Thoracic aorta (tissue), 2 donors: ENCODE measurements at regions not wholly inside any gene's neighbourhood (a gene's known extent, or its start where the extent isn't known, plus 50 kb on each side); places are given as distances from the start of the nearest gene placed in this dataset.

Experiments
- ATAC-seq: fragments of 150-250 bp; one replicate; pipeline ENCODE4 v1.8.0; 2017; ENCODE audit warnings: low read depth; ENCODE audit not compliant: insufficient number of reproducible peaks, low FRiP score
- DNase-seq: peaks from one replicate; pipeline ENCODE4 v3.0.0-alpha.2; 2020; ENCODE audit warnings: low spot score
- H3K27ac ChIP-seq, 2 donors: fragments of 200-600 bp; sonication (generic); 1 replicate in 1 of 2; 2 replicates in 1 of 2; pipeline ENCODE4 v1.5.1; 2016; ENCODE audit warnings: mild to moderate bottlenecking in 2 of 2, moderate library complexity in 2 of 2
- H3K27me3 ChIP-seq: fragments of 200-600 bp; sonication (generic); replicated peaks from 2 replicates; pipeline ENCODE4 v1.6.0; 2016; ENCODE audit warnings: mild to moderate bottlenecking; ENCODE audit not compliant: insufficient read depth
- H3K36me3 ChIP-seq: fragments of 200-600 bp; sonication (generic); one replicate; pipeline ENCODE4 v1.5.1; 2016
- H3K4me1 ChIP-seq, 2 donors: fragments of 200-600 bp; sonication (generic); 1 replicate in 1 of 2; 2 replicates in 1 of 2; pipeline versions ENCODE4 v1.5.1 to v1.6.0; 2016; ENCODE audit warnings: low read depth in 2 of 2, mild to moderate bottlenecking in 1 of 2; ENCODE audit not compliant: control insufficient read depth in 1 of 2
- H3K4me3 ChIP-seq: fragments of 200-600 bp; sonication (generic); 2 replicates; pipeline ENCODE4 v1.5.1; 2016; ENCODE audit warnings: mild to moderate bottlenecking
- H3K9me3 ChIP-seq: fragments of 200-600 bp; sonication (generic); 2 replicates; pipeline ENCODE4 v1.5.1; 2016
- TF ChIP-seq, protein P1 (sequence below): fragments of 200-600 bp; sonication (generic); IDR thresholded peaks from one replicate; pipeline ENCODE4 v1.5.1; 2019; ENCODE audit warnings: antibody characterized with exemption

DNA sequence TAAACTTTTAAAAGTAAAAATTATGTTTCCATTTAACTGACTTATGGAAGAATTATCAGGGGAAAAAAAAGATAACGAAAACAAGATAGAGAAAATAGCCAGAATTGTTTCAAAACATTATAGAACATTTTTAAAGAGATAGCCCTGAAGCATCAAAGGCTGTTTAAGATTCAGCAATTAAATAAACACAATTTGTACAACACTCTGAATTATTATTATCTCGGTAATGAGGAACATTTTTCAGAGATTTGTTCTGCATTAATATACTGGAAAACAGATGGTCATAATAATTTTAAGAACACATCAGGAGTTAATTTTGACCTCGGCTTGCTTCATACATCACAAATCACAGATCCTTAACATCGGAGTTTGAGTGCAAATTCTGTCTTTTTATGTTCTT, 643.8 kb downstream of the SORCS1 start:
- H3K4me1 ChIP-seq: no peaks in the 10 kb centered on the region
- no peaks in the 10 kb centered on the region for H3K27me3 ChIP-seq
- no peak overlapping the region for H3K27ac ChIP-seq
- TF ChIP-seq, protein P1, sequence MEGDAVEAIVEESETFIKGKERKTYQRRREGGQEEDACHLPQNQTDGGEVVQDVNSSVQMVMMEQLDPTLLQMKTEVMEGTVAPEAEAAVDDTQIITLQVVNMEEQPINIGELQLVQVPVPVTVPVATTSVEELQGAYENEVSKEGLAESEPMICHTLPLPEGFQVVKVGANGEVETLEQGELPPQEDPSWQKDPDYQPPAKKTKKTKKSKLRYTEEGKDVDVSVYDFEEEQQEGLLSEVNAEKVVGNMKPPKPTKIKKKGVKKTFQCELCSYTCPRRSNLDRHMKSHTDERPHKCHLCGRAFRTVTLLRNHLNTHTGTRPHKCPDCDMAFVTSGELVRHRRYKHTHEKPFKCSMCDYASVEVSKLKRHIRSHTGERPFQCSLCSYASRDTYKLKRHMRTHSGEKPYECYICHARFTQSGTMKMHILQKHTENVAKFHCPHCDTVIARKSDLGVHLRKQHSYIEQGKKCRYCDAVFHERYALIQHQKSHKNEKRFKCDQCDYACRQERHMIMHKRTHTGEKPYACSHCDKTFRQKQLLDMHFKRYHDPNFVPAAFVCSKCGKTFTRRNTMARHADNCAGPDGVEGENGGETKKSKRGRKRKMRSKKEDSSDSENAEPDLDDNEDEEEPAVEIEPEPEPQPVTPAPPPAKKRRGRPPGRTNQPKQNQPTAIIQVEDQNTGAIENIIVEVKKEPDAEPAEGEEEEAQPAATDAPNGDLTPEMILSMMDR: no peak
- H3K36me3 ChIP-seq: no peaks in the 10 kb centered on the region
- no peak for ATAC-seq
- no peak overlapping the region for H3K4me3 ChIP-seq
- no peaks in the 10 kb centered on the region for H3K9me3 ChIP-seq
- no peak for DNase-seq

DNA sequence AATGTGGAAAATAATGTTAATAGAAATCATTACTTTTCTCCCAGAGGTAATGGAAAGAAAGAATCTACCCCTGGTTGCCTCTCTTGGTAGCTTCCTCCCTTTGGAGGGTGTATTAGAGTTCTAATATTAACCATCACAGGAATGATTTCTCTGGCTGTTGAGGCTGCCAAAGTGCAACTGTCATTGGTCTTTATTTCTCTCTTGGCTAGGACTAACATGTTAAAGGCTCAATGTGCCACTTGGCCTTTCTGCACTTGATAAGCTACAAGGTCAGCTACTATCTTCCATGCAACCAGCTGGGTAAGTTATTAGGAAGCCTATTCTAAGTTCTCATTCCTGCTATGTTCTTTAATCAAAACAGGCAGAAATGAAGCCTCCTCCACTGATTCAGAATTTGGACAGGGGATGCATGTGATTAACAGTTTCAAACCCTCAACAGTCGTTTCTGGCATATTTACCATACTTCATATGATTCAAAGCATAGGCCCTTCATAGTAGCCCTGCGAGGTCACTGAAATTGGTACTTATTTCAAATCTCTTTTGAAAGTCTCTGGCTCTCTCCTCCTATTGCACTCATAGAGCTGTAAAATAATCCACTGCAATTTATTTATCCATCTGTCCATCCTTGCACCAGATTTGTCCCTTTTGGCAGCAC, 645.0 kb downstream of the SORCS1 start:
- ATAC-seq: no peak
- H3K36me3 ChIP-seq: no peaks in the 10 kb centered on the region
- no peak overlapping the region for H3K27ac ChIP-seq
- H3K4me1 ChIP-seq: no peaks in the 10 kb centered on the region
- H3K9me3 ChIP-seq: no peaks in the 10 kb centered on the region
- no peaks in the 10 kb centered on the region for H3K27me3 ChIP-seq
- H3K4me3 ChIP-seq: no peak overlapping the region
- DNase-seq: no peak
- TF ChIP-seq, protein P1: no peak

DNA sequence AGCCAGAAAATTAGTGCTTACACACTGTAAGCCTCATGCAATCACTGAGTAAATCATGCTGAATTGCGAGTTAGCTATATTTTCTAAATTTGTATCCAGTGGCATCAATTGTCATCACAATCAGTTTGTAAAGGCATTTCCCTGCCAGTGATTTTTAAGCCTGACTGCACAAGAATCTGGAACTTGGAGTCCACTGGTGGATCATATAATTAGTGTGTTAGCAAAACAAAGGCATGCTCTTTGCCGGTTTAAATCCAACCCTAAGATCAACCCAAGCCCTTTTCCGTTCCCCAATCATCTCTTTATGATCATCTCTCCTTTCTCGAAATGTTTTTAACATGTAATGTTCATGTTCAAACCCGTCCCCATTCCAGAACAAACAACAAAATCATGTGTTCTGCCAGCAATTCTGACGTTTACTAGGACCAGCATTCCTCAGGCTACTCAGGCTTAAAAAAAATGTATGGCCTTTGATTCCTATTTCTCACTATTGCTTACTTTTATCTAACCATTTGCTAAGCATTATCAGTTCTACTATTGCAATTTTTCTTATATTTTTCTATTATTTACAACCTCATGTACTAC, 649.2 kb downstream of the SORCS1 start:
- no peak for DNase-seq
- no peak overlapping the region for H3K4me3 ChIP-seq
- no peak overlapping the region for H3K27ac ChIP-seq
- H3K36me3 ChIP-seq: no peaks in the 10 kb centered on the region
- H3K27me3 ChIP-seq: no peaks in the 10 kb centered on the region
- ATAC-seq: no peak
- H3K9me3 ChIP-seq: no peaks in the 10 kb centered on the region
- H3K4me1 ChIP-seq: no peaks in the 10 kb centered on the region
- TF ChIP-seq, protein P1: no peak

DNA sequence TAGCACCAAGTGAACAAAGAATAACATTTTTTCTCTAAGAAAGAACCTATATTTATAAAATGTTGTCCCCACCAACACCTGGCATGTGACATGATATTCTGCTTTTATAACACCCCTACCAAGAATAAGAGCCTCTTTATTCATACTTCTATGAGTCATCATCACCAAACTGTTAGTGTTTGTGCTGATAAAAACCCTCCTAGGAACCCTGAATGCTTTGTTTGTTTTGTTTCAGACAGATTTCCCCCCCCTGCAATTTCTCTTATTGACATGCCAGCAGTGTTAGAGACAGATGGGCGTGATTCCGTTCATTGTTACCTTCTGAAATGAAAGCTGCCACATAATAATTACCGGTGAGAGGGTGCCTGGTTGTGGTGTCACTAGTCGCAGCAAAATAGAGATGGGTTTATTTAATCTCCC, 651.1 kb downstream of the SORCS1 start:
- no peak for ATAC-seq

DNA sequence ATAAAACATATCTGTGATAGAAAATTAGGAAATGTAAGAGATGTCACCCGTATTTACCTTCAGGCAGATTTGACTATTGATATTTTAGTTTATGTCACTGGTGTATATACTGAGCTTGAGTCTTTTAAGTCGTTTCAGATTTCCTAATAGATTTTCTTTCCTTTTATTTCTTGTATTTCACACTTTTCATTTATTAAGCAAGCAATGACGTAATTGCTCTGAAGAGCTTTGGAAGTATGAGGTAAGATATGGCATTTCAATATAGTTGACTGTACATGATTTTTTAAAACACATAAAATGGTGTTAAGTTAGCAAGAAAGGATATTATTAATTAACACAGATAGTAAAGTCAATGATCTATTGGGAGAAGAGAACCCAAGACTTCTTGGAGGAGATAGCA, 652.6 kb downstream of the SORCS1 start:
- Histone ChIP-seq H3K27me3 (no peaks in the 10 kb centered on the region), H3K36me3 (no peaks in the 10 kb centered on the region), H3K4me3 (no peak overlapping the region), H3K4me1 (no peaks in the 10 kb centered on the region), H3K9me3 (no peaks in the 10 kb centered on the region), H3K27ac (no peak overlapping the region)
- no peak for ATAC-seq
- no peak for DNase-seq
- TF ChIP-seq, protein P1: no peak

More for the DNA sequence above, 651.1 kb downstream of the SORCS1 start:
- Histone ChIP-seq H3K4me1 (no peaks in the 10 kb centered on the region), H3K27ac (no peak overlapping the region), H3K36me3 (no peaks in the 10 kb centered on the region), H3K4me3 (no peak overlapping the region), H3K27me3 (no peaks in the 10 kb centered on the region), H3K9me3 (no peaks in the 10 kb centered on the region)
- DNase-seq: no peak
- TF ChIP-seq, protein P1: no peak
